ENCODE measurements at regions not wholly inside any gene's neighbourhood (a gene's known extent, or its start where the extent isn't known, plus 50 kb on each side); places are given as distances from the start of the nearest gene placed in this dataset.

DNA sequence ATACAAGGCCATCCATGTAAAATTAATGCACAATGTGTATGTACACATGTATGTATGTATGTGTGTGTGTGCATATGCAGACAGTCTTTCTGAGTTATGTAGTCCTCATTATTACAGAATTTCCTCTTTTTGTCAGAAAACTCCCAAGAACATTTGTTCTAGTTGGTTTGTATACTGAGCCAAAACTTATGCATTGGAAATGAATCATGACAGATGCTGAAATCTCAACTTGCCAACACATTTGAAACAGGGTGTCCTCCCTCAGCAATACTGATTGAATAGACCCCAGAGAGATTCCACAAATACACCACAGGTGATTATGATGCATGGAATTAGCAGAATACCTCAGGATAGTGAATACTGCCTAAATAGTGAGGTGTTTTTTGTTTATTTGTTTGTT, 472.9 kb upstream of the PCDH15 start:
- Histone ChIP-seq H3K9ac (ENCODE audit: low read length) (no peak overlapping the region), H3K27ac (ENCODE audit: low read length) (no peak overlapping the region), H3K4me3 (ENCODE audit: low read length) (no peak overlapping the region), H3K4me2 (ENCODE audit: low read length) (no peak overlapping the region), H3K9me2 (replicated peaks; ENCODE audit: low read length) (no peaks in the 10 kb centered on the region), H3K79me2 (ENCODE audit: low read length) (no peaks in the 10 kb centered on the region), H3K9me3 (ENCODE audit: low read length) (no peaks in the 10 kb centered on the region), H3K36me3 (ENCODE audit: low read depth, low read length) (no peaks in the 10 kb centered on the region), H4K20me1 (ENCODE audit: low read length) (no peaks in the 10 kb centered on the region), H3K4me1 (ENCODE audit: insufficient read depth, low read length) (no peaks in the 10 kb centered on the region), H3K27me3 (ENCODE audit: low read length) (no peaks in the 10 kb centered on the region), H3F3A (ENCODE audit: low read length, unreplicated experiment) (no peaks in the 10 kb centered on the region), H2AFZ (ENCODE audit: low read length) (no peak overlapping the region)
- no peak for TF ChIP-seq EZH2phosphoT487 (IDR thresholded peaks at IDR 0.05; ENCODE audit: borderline replicate concordance, low read length)
- TF ChIP-seq EZH2 (IDR thresholded peaks at IDR 0.05; ENCODE audit: low read length, unreplicated experiment), result no peak
- ChIA-PET POLR2A (ENCODE audit: unreplicated experiment) (no interaction called here), CTCF (no interaction called here)
- no peak for DNase-seq
- ATAC-seq, result no peak
- BruUV-seq (replicated peaks), result no TSS peak
- intact Hi-C loops (cut with micrococcal nuclease), result loop anchor here (5.0 kb wide), 1 partner anchor 128 kb away; no protein-coding TSS in a partner anchor

DNA sequence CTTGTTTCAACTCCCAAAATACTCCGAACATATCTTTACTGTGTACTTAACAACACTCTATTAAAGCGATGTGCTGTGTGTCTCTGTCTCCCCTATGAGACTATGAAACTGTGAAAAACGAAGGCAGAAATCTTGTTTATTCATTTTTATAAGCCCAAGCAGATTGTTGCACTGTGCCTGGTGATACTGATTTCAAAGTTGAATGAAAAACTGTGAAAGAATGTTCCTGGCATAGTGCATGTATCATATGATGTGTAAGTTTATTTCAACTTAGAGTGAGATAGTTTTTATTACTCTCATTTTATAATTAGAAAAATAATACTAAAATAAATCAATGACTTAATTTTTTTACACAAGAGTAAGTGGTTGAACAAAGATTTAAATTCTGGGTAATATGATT, 471.9 kb upstream of the PCDH15 start:
- no peak for DNase-seq
- BruUV-seq (replicated peaks), result no TSS peak
- Histone ChIP-seq H3K36me3 (ENCODE audit: low read depth, low read length) (no peaks in the 10 kb centered on the region), H2AFZ (ENCODE audit: low read length) (no peak overlapping the region), H3F3A (ENCODE audit: low read length, unreplicated experiment) (no peaks in the 10 kb centered on the region), H3K9ac (ENCODE audit: low read length) (no peak overlapping the region), H4K20me1 (ENCODE audit: low read length) (no peaks in the 10 kb centered on the region), H3K27ac (ENCODE audit: low read length) (no peak overlapping the region), H3K27me3 (ENCODE audit: low read length) (no peaks in the 10 kb centered on the region), H3K4me1 (ENCODE audit: insufficient read depth, low read length) (no peaks in the 10 kb centered on the region), H3K4me3 (ENCODE audit: low read length) (no peak overlapping the region), H3K9me3 (ENCODE audit: low read length) (no peaks in the 10 kb centered on the region), H3K4me2 (ENCODE audit: low read length) (no peak overlapping the region), H3K9me2 (replicated peaks; ENCODE audit: low read length) (no peaks in the 10 kb centered on the region), H3K79me2 (ENCODE audit: low read length) (no peaks in the 10 kb centered on the region)
- TF ChIP-seq EZH2phosphoT487 (IDR thresholded peaks at IDR 0.05; ENCODE audit: borderline replicate concordance, low read length) (no peak), EZH2 (IDR thresholded peaks at IDR 0.05; ENCODE audit: low read length, unreplicated experiment) (no peak)
- TF ChIP-seq, protein P1, sequence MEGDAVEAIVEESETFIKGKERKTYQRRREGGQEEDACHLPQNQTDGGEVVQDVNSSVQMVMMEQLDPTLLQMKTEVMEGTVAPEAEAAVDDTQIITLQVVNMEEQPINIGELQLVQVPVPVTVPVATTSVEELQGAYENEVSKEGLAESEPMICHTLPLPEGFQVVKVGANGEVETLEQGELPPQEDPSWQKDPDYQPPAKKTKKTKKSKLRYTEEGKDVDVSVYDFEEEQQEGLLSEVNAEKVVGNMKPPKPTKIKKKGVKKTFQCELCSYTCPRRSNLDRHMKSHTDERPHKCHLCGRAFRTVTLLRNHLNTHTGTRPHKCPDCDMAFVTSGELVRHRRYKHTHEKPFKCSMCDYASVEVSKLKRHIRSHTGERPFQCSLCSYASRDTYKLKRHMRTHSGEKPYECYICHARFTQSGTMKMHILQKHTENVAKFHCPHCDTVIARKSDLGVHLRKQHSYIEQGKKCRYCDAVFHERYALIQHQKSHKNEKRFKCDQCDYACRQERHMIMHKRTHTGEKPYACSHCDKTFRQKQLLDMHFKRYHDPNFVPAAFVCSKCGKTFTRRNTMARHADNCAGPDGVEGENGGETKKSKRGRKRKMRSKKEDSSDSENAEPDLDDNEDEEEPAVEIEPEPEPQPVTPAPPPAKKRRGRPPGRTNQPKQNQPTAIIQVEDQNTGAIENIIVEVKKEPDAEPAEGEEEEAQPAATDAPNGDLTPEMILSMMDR (conservative IDR thresholded peaks at IDR 0.05; ENCODE audit: low read depth, low read length), result no peak
- no peak for ATAC-seq
- intact Hi-C loops (cut with micrococcal nuclease), result loop anchor here (5.0 kb wide), 1 partner anchor 129 kb away; no protein-coding TSS in a partner anchor
- ChIA-PET POLR2A (ENCODE audit: unreplicated experiment) (no interaction called here), CTCF (interaction anchor here (0.6 kb wide), 1 partner anchor 706 kb away, joined by 3 read pairs; no protein-coding TSS in a partner anchor)

DNA sequence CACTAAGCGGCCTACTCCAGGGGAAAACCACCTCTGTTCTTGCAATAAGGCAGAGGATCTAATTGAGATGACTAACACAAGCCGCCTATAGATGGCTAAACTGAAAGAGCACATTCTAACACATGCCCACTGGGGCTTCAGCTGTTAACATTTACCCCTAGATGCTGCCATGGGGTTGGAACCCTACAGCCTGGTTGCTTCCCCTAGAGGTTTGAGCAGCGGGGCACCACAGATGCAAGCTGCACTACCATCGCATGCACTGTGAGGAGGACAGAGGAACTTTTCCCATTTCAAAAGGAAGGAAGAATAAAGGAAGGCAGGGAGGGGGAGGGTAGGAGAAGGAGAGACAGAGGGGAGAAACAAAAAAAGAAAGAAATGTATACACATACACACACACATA, 465.8 kb upstream of the PCDH15 start:
- no peak overlapping the region for H3K4me2 ChIP-seq (ENCODE audit: low read length)
- H3F3A ChIP-seq (ENCODE audit: low read length, unreplicated experiment), result no peaks in the 10 kb centered on the region
- DNase-seq, result no peak
- H3K36me3 ChIP-seq (ENCODE audit: low read depth, low read length), result no peaks in the 10 kb centered on the region
- TF ChIP-seq EZH2phosphoT487 (IDR thresholded peaks at IDR 0.05; ENCODE audit: borderline replicate concordance, low read length), result no peak
- no peak for TF ChIP-seq EZH2 (IDR thresholded peaks at IDR 0.05; ENCODE audit: low read length, unreplicated experiment)
- TF ChIP-seq, protein P1 (conservative IDR thresholded peaks at IDR 0.05; ENCODE audit: low read depth, low read length), result no peak
- POLR2A ChIA-PET (ENCODE audit: unreplicated experiment), result no interaction called here
- H3K9me2 ChIP-seq (replicated peaks; ENCODE audit: low read length), result no peaks in the 10 kb centered on the region
- H3K4me3 ChIP-seq (ENCODE audit: low read length), result no peak overlapping the region
- H3K27ac ChIP-seq (ENCODE audit: low read length), result no peak overlapping the region
- no peaks in the 10 kb centered on the region for H3K79me2 ChIP-seq (ENCODE audit: low read length)
- H2AFZ ChIP-seq (ENCODE audit: low read length), result no peak overlapping the region
- no peak overlapping the region for H3K9ac ChIP-seq (ENCODE audit: low read length)
- no TSS peak for BruUV-seq (replicated peaks)
- no peaks in the 10 kb centered on the region for H3K27me3 ChIP-seq (ENCODE audit: low read length)
- intact Hi-C loops (cut with micrococcal nuclease), result loop anchor here (10.0 kb wide), 2 partner anchors 862 to 1662 kb away; no protein-coding TSS in a partner anchor
- H4K20me1 ChIP-seq (ENCODE audit: low read length), result no peaks in the 10 kb centered on the region
- no peaks in the 10 kb centered on the region for H3K9me3 ChIP-seq (ENCODE audit: low read length)
- H3K4me1 ChIP-seq (ENCODE audit: insufficient read depth, low read length), result no peaks in the 10 kb centered on the region
- CTCF ChIA-PET, result no interaction called here
- no peak for ATAC-seq
